ENCODE measurements at regions not wholly inside any gene's neighbourhood (a gene's known extent, or its start where the extent isn't known, plus 50 kb on each side); places are given as distances from the start of the nearest gene placed in this dataset.

DNA sequence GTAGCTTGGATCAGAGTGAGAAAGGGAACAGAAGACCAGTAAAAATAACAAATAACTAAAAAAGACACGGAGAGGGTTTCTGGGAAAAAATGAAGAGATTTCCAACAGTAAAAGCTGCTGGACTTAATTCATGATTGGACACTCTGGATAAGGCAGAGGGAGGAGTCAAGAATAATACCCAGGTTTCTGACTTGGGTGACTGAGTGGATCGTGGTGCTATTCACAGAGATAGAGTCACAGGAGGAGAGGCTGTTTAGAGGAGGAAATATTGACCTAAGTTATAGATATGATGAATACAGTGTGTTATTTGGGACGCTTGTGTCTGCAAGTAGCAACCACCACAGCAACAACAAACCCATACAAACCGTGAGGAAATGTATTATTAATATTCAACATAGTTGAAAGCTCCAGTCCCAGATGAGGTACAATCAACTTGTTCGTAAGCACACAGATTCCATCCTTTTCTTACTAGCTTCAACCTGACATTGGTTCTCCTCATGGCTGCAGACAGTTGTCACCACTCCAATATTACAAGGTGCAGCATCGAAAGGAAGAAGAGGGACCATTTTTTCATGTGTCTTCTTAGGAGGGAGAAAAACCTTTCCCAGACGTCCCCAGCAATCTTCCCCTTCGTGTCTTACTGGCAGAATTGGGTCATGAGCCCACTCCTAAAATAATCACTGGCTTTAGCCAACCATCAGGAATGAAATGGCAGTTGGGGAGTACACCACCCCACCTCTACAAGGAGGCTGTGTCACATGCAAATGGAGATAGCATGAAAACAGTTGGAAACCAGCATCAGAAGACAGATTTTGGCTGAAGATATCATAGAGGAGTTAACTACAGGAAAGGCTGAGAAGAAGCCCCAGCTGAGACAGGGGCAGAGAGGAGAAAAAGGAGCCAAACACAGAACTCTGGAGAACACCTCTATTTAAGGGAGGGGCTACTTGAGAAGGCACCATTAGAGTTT, 387.8 kb downstream of the SHQ1 start:
- no peaks in the 10 kb centered on the region for H3K9me3 ChIP-seq
- H3K4me1 ChIP-seq, result peaks cover 6 to 12% of the 10 kb centered on the region in 2 donors
- H3K27me3 ChIP-seq, result no peaks in the 10 kb centered on the region
- no peak overlapping the region for H3K27ac ChIP-seq
- intact Hi-C loops (cut with DNase I; ENCODE audit: low total_unique reads), result no loop called here
- DNase-seq (no peak), ATAC-seq (no peak)
- H3K4me3 ChIP-seq, result no peak overlapping the region
- TF ChIP-seq, protein P1, sequence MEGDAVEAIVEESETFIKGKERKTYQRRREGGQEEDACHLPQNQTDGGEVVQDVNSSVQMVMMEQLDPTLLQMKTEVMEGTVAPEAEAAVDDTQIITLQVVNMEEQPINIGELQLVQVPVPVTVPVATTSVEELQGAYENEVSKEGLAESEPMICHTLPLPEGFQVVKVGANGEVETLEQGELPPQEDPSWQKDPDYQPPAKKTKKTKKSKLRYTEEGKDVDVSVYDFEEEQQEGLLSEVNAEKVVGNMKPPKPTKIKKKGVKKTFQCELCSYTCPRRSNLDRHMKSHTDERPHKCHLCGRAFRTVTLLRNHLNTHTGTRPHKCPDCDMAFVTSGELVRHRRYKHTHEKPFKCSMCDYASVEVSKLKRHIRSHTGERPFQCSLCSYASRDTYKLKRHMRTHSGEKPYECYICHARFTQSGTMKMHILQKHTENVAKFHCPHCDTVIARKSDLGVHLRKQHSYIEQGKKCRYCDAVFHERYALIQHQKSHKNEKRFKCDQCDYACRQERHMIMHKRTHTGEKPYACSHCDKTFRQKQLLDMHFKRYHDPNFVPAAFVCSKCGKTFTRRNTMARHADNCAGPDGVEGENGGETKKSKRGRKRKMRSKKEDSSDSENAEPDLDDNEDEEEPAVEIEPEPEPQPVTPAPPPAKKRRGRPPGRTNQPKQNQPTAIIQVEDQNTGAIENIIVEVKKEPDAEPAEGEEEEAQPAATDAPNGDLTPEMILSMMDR (IDR thresholded peaks at IDR 0.05 in 4 of 5, conservative IDR thresholded peaks at IDR 0.05 in 1 of 5), result no peak
- TF ChIP-seq POLR2A (IDR thresholded peaks at IDR 0.05), result no peak
- H3K36me3 ChIP-seq, result no peaks in the 10 kb centered on the region
- in situ Hi-C loops (cut with MboI; ENCODE audit: low sequenced_read_pairs in 4 of 4), result no loop called here

DNA sequence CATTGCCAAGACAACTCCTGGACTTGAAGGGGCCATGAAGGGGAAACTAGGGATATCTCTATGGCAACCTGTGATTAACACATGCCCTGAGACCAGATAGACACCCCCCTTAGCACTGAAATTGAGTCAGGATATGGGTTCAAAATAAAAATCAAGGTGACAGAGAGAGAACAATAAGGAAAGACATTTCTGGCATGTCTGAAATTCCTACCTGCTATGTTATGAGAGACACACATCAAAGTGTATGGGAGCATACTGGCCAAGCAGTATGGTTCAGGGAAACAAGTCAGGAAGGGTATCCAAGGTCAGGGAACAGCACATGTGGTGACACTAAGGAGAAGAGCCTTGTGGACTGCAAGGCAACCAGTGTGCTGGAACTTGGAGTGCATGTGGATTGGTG, 388.7 kb downstream of the SHQ1 start:
- H3K27ac ChIP-seq, result no peak overlapping the region
- no peaks in the 10 kb centered on the region for H3K27me3 ChIP-seq
- in situ Hi-C loops (cut with MboI; ENCODE audit: low sequenced_read_pairs in 4 of 4), result no loop called here
- H3K9me3 ChIP-seq, result no peaks in the 10 kb centered on the region
- no peak overlapping the region for H3K4me3 ChIP-seq
- DNase-seq (no peak), ATAC-seq (no peak)
- H3K4me1 ChIP-seq, result peaks cover 6 to 12% of the 10 kb centered on the region in 2 donors
- intact Hi-C loops (cut with DNase I; ENCODE audit: low total_unique reads), result no loop called here
- no peaks in the 10 kb centered on the region for H3K36me3 ChIP-seq
- TF ChIP-seq, protein P1 (IDR thresholded peaks at IDR 0.05 in 4 of 5, conservative IDR thresholded peaks at IDR 0.05 in 1 of 5), result no peak
- no peak for TF ChIP-seq POLR2A (IDR thresholded peaks at IDR 0.05)

DNA sequence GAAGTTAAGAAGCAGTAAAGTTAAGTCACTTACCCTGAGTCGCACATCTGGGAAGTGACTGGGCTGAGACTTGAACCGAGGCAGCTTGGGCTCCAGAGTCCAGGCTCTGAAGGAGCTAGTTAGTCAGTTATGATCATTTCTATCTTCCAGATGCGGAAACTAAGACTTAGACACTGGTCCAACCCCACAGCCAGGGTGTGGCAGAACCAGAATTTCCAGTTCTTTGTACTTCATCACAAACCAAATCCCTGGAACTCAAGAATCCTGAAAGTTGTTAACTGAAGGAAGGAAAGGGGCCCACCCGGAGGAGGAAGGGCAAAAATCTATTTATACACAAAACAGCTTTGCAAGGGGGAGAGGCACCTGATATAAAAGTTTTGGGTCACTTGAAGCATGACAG, 389.9 kb downstream of the SHQ1 start:
- DNase-seq, result no peak
- H3K27me3 ChIP-seq, result no peaks in the 10 kb centered on the region

DNA sequence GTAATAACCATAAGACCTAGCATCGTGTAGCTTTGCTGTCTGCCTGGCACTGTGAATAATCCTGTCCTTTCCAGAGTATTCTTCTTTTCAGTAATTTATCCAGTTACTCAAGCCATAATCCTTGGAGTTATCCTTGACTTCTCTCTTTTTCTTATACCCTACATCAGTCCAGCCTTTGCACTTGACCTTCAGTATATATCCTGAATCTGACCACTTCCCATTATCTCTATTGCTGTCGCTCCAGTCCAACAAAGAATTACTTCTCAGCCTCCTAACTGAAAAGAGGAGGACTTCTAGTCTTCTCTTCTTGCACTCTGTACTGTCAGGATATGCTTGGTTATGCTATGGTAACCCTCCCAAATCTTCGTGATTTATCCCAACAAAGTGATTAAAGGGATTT, 393.8 kb downstream of the SHQ1 start:
- H3K9me3 ChIP-seq, result no peaks in the 10 kb centered on the region
- DNase-seq, result no peak
- intact Hi-C loops (cut with DNase I; ENCODE audit: low total_unique reads), result no loop called here
- H3K4me3 ChIP-seq, result no peak overlapping the region
- no peak overlapping the region for H3K27ac ChIP-seq
- no peaks in the 10 kb centered on the region for H3K4me1 ChIP-seq
- no peak for TF ChIP-seq POLR2A (IDR thresholded peaks at IDR 0.05)
- TF ChIP-seq, protein P1 (IDR thresholded peaks at IDR 0.05 in 4 of 5, conservative IDR thresholded peaks at IDR 0.05 in 1 of 5), result no peak
- no peak for ATAC-seq
- no peaks in the 10 kb centered on the region for H3K36me3 ChIP-seq
- H3K27me3 ChIP-seq, result no peaks in the 10 kb centered on the region
- in situ Hi-C loops (cut with MboI; ENCODE audit: low sequenced_read_pairs in 4 of 4), result no loop called here

More for the DNA sequence above, 389.9 kb downstream of the SHQ1 start:
- no peak for ATAC-seq
- Histone ChIP-seq H3K4me3 (no peak overlapping the region), H3K4me1 (peaks cover 6 to 12% of the 10 kb centered on the region in 2 donors), H3K36me3 (no peaks in the 10 kb centered on the region), H3K27ac (no peak overlapping the region), H3K9me3 (no peaks in the 10 kb centered on the region)
- in situ Hi-C loops (cut with MboI; ENCODE audit: low sequenced_read_pairs in 4 of 4) (no loop called here), intact Hi-C loops (cut with DNase I; ENCODE audit: low total_unique reads) (no loop called here)
- TF ChIP-seq, protein P1 (IDR thresholded peaks at IDR 0.05 in 4 of 5, conservative IDR thresholded peaks at IDR 0.05 in 1 of 5), result no peak
- TF ChIP-seq POLR2A (IDR thresholded peaks at IDR 0.05), result no peak

Measured in gastrocnemius medialis (tissue), 4 donors.